Chondrocyte (in vitro differentiated cells): ENCODE measurements at regions not wholly inside any gene's neighbourhood (a gene's known extent, or its start where the extent isn't known, plus 50 kb on each side); places are given as distances from the start of the nearest gene placed in this dataset.

Experiments
- DNase-seq: peaks from one replicate; pipeline ENCODE4 v3.0.0; 2021; ENCODE audit warnings: mixed read lengths, low spot score
- H3K27ac Mint-ChIP-seq: one replicate; pipeline ENCODE4 v1.8.0; 2021; ENCODE audit warnings: mild to moderate bottlenecking, moderate library complexity, mixed read lengths; ENCODE audit not compliant: unreplicated experiment
- H3K27me3 Mint-ChIP-seq: 2 replicates; pipeline ENCODE4 v1.8.0; 2021; ENCODE audit warnings: low read depth, mixed read lengths
- H3K36me3 Mint-ChIP-seq: 2 replicates; pipeline ENCODE4 v1.8.0; 2021; ENCODE audit warnings: low read depth, mixed read lengths
- H3K4me1 Mint-ChIP-seq: 2 replicates; pipeline ENCODE4 v1.8.0; 2021; ENCODE audit warnings: low read depth, mild to moderate bottlenecking, mixed read lengths
- H3K4me3 Mint-ChIP-seq: one replicate; pipeline ENCODE4 v1.8.0; 2021; ENCODE audit warnings: mild to moderate bottlenecking, moderate library complexity, mixed read lengths; ENCODE audit not compliant: unreplicated experiment
- H3K9me3 Mint-ChIP-seq: 2 replicates; pipeline ENCODE4 v1.8.0; 2021; ENCODE audit warnings: low read depth, mixed read lengths
- CTCF ChIP-seq: fragments of 200-600 bp; sonication (generic); IDR thresholded peaks from 2 replicates; pipeline ENCODE4 v1.5.0; 2021; ENCODE audit warnings: antibody characterized with exemption, mild to moderate bottlenecking, moderate library complexity

- Mint-ChIP-seq H3K4me1 (no peaks in the 10 kb centered on the region), H3K9me3 (peaks cover 3% of the 10 kb centered on the region), H3K4me3 (no peak overlapping the region), H3K27ac (no peak overlapping the region), H3K36me3 (no peaks in the 10 kb centered on the region), H3K27me3 (no peaks in the 10 kb centered on the region)
- no peak for DNase-seq
- TF ChIP-seq CTCF, result no peak
These were observed 291.8 kb downstream of the TSHZ3 start for GRCh38 chr19:31057476-31057875.

GRCh38 chr19:31055454-31055853 lies 293.8 kb downstream of the TSHZ3 start:
- TF ChIP-seq CTCF, result no peak
- no peaks in the 10 kb centered on the region for H3K36me3 Mint-ChIP-seq
- H3K27ac Mint-ChIP-seq, result no peak overlapping the region
- no peaks in the 10 kb centered on the region for H3K27me3 Mint-ChIP-seq
- no peak for DNase-seq
- H3K4me3 Mint-ChIP-seq, result no peak overlapping the region
- H3K9me3 Mint-ChIP-seq, result no peaks in the 10 kb centered on the region
- H3K4me1 Mint-ChIP-seq, result no peaks in the 10 kb centered on the region

- H3K36me3 Mint-ChIP-seq, result no peaks in the 10 kb centered on the region
- no peak overlapping the region for H3K27ac Mint-ChIP-seq
- H3K4me1 Mint-ChIP-seq, result no peaks in the 10 kb centered on the region
- no peaks in the 10 kb centered on the region for H3K9me3 Mint-ChIP-seq
- no peak for DNase-seq
- H3K27me3 Mint-ChIP-seq, result peaks cover 2% of the 10 kb centered on the region
- peak; percentile 80 for TF ChIP-seq CTCF
- no peak overlapping the region for H3K4me3 Mint-ChIP-seq
These were observed 294.8 kb downstream of the TSHZ3 start for GRCh38 chr19:31054430-31054829.

GRCh38 chr19:31049431-31049830 lies 299.8 kb downstream of the TSHZ3 start:
- no peaks in the 10 kb centered on the region for H3K4me1 Mint-ChIP-seq
- no peak for TF ChIP-seq CTCF
- DNase-seq, result no peak
- no peak overlapping the region for H3K27ac Mint-ChIP-seq
- H3K4me3 Mint-ChIP-seq, result no peak overlapping the region
- H3K36me3 Mint-ChIP-seq, result no peaks in the 10 kb centered on the region
- H3K27me3 Mint-ChIP-seq, result peaks cover 16% of the 10 kb centered on the region
- no peaks in the 10 kb centered on the region for H3K9me3 Mint-ChIP-seq

GRCh38 chr19:31046024-31046423 lies 303.2 kb downstream of the TSHZ3 start:
- Mint-ChIP-seq H3K36me3 (no peaks in the 10 kb centered on the region), H3K4me3 (no peak overlapping the region), H3K27me3 (peaks cover 20% of the 10 kb centered on the region), H3K27ac (no peak overlapping the region), H3K9me3 (no peaks in the 10 kb centered on the region), H3K4me1 (no peaks in the 10 kb centered on the region)
- TF ChIP-seq CTCF, result no peak
- DNase-seq, result no peak
